ENCODE measurements at regions not wholly inside any gene's neighbourhood (a gene's known extent, or its start where the extent isn't known, plus 50 kb on each side); places are given as distances from the start of the nearest gene placed in this dataset.

GRCh38 chr9:27756418-27756817 is 183.1 kb upstream of the C9orf72 start:
- no peak for DNase-seq
- no peak overlapping the region for H3K4me3 Mint-ChIP-seq
- Histone ChIP-seq H3K4me3 (ENCODE audit: low read length) (no peak overlapping the region), H3K27me3 (ENCODE audit: control insufficient read depth, insufficient read depth, low read length, poor library complexity, severe bottlenecking) (no peaks in the 10 kb centered on the region), H3K9ac (ENCODE audit: extremely low read depth, low read length, poor library complexity, severe bottlenecking) (no peak overlapping the region), H3K27ac (ENCODE audit: low read depth, low read length) (no peak overlapping the region), H3K4me1 (ENCODE audit: control insufficient read depth, insufficient read depth, low read length) (no peaks in the 10 kb centered on the region), H3K9me3 (ENCODE audit: control insufficient read depth, low read length) (no peaks in the 10 kb centered on the region), H3K36me3 (ENCODE audit: control insufficient read depth, insufficient read depth, low read length) (no peaks in the 10 kb centered on the region)
- no peak for TF ChIP-seq CTCF (conservative IDR thresholded peaks at IDR 0.05)
- peaks cover 3% of the 10 kb centered on the region for H3K9me3 Mint-ChIP-seq
- peaks cover 5% of the 10 kb centered on the region for H3K4me1 Mint-ChIP-seq
- WGBS, 2 experiments (ENCODE audit: insufficient coverage in 1 of 2, insufficient read length in 1 of 2): 89 to 93% methylated on average over 5 of the region's 5 CpGs
- no peak overlapping the region for H3K27ac Mint-ChIP-seq
- H3K36me3 Mint-ChIP-seq (ENCODE audit: low read depth): no peaks in the 10 kb centered on the region
- no peaks in the 10 kb centered on the region for H3K27me3 Mint-ChIP-seq (ENCODE audit: insufficient read depth)

GRCh38 chr9:27763831-27764230 is 190.6 kb upstream of the C9orf72 start:
- DNase-seq: no peak
- H3K9me3 Mint-ChIP-seq: no peaks in the 10 kb centered on the region
- H3K27me3 ChIP-seq (ENCODE audit: control insufficient read depth, insufficient read depth, low read length, poor library complexity, severe bottlenecking): no peaks in the 10 kb centered on the region
- no peaks in the 10 kb centered on the region for H3K36me3 Mint-ChIP-seq (ENCODE audit: low read depth)
- H3K4me1 ChIP-seq (ENCODE audit: control insufficient read depth, insufficient read depth, low read length): no peaks in the 10 kb centered on the region
- no peak overlapping the region for H3K27ac ChIP-seq (ENCODE audit: low read depth, low read length)
- no peak for TF ChIP-seq CTCF (conservative IDR thresholded peaks at IDR 0.05)
- H3K27me3 Mint-ChIP-seq (ENCODE audit: insufficient read depth): no peaks in the 10 kb centered on the region
- peaks cover 26% of the 10 kb centered on the region for H3K4me1 Mint-ChIP-seq
- no peaks in the 10 kb centered on the region for H3K9me3 ChIP-seq (ENCODE audit: control insufficient read depth, low read length)
- WGBS, 2 experiments (ENCODE audit: insufficient coverage in 1 of 2, insufficient read length in 1 of 2): 92 to 97% methylated on average over 7 of the region's 7 CpGs
- H3K4me3 Mint-ChIP-seq: no peak overlapping the region
- no peak overlapping the region for H3K27ac Mint-ChIP-seq
- H3K4me3 ChIP-seq (ENCODE audit: low read length): no peak overlapping the region
- no peaks in the 10 kb centered on the region for H3K36me3 ChIP-seq (ENCODE audit: control insufficient read depth, insufficient read depth, low read length)
- no peak overlapping the region for H3K9ac ChIP-seq (ENCODE audit: extremely low read depth, low read length, poor library complexity, severe bottlenecking)

DNA sequence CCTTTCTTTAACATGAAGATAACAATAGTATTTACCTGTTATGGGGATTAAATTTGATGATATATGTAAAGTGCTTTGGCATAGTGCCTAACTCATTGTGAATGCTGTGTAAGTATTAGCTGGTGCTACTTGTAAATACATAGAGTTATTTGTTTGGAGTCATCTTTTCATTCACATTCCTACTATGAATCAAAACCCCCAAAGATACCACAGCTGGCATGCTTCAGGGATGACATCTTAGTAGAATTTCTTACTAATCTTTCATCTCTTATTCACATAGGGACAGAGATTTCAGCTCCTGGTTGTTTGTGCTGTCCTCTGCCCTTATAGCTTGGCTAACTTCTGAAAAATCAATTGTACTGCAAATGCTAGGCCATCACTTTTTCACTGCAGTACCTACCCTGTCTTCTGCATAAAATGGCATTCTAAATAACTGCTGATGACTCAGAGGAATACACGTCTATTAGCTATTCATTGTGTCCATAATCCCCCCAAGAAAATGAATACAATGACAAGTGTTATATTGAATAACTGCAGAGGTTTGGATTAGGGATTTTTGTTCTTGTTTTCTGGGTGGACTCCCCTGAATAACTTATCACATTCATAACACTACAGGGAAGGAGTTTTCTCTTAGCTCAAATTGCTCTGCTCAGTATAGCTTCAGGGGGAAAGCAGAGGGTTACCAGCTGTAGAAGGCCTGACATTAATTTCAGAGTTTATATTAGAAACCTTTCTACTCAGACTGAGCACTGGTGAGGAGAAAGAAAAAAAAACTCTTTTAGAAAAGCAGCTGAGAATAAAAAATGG is 192.2 kb upstream of the C9orf72 start:
- Mint-ChIP-seq H3K4me3 (no peak overlapping the region), H3K9me3 (no peaks in the 10 kb centered on the region), H3K4me1 (peaks cover 35% of the 10 kb centered on the region), H3K27me3 (ENCODE audit: insufficient read depth) (no peaks in the 10 kb centered on the region), H3K36me3 (ENCODE audit: low read depth) (no peaks in the 10 kb centered on the region), H3K27ac (peak overlapping the region; percentile 46)
- DNase-seq: no peak
- no peaks in the 10 kb centered on the region for H3K36me3 ChIP-seq (ENCODE audit: control insufficient read depth, insufficient read depth, low read length)
- H3K27me3 ChIP-seq (ENCODE audit: control insufficient read depth, insufficient read depth, low read length, poor library complexity, severe bottlenecking): no peaks in the 10 kb centered on the region
- H3K4me1 ChIP-seq (ENCODE audit: control insufficient read depth, insufficient read depth, low read length): no peaks in the 10 kb centered on the region
- H3K27ac ChIP-seq (ENCODE audit: low read depth, low read length): peak overlapping the region; percentile 30
- no peak for TF ChIP-seq CTCF (conservative IDR thresholded peaks at IDR 0.05)
- H3K9me3 ChIP-seq (ENCODE audit: control insufficient read depth, low read length): no peaks in the 10 kb centered on the region
- no peak overlapping the region for H3K4me3 ChIP-seq (ENCODE audit: low read length)
- 71 to 76% methylated on average over 1 of the region's 1 CpG for WGBS, 2 experiments (ENCODE audit: insufficient coverage in 1 of 2, insufficient read length in 1 of 2)
- H3K9ac ChIP-seq (ENCODE audit: extremely low read depth, low read length, poor library complexity, severe bottlenecking): no peak overlapping the region
